H1 (cell line): ENCODE measurements at regions not wholly inside any gene's neighbourhood (a gene's known extent, or its start where the extent isn't known, plus 50 kb on each side); places are given as distances from the start of the nearest gene placed in this dataset.

Experiments
- CTCF ChIA-PET: fragments of 300-600 bp; sonication (Branson Sonifier 250); formaldehyde crosslinking; loops from one replicate; lab custom pipeline; 2021; ENCODE audit not compliant: partially characterized antibody; lab: Charles Lee
- POLR2A ChIA-PET: fragments of 300-600 bp; sonication (Branson Sonifier 250); formaldehyde crosslinking; loops from one replicate; lab custom pipeline; 2021; ENCODE audit warnings: inconsistent platforms; ENCODE audit not compliant: partially characterized antibody; lab: Charles Lee
- DNase-seq, 2 experiments: peaks; one replicate each; pipeline versions ENCODE4 v3.0.0 to v3.0.0-alpha.2; 2010 to 2022; ENCODE audit warnings: low spot score in 2 of 2, low read depth in 1 of 2, mixed read lengths in 1 of 2
- FAIRE-seq: peaks from 2 replicates; lab custom pipeline; 2011; peaks lifted over from hg19 to GRCh38; lab: Jason Lieb, UNC
- H2AFZ ChIP-seq: 2 replicates; pipeline ENCODE4 v1.8.1; 2012; ENCODE audit warnings: low read length, inconsistent platforms
- H2AK5ac ChIP-seq: 2 replicates; pipeline ENCODE4 v1.6.1; 2013; ENCODE audit warnings: low read depth, low read length
- H2BK120ac ChIP-seq: replicated peaks from 2 replicates; pipeline ENCODE3; 2013; ENCODE audit warnings: low read depth, low read length, inconsistent platforms
- H2BK12ac ChIP-seq: 2 replicates; pipeline ENCODE4 v1.6.1; 2013; ENCODE audit warnings: low read depth, low read length
- H2BK15ac ChIP-seq: 2 replicates; pipeline ENCODE4 v1.6.1; 2013; ENCODE audit warnings: low read length
- H2BK20ac ChIP-seq: 2 replicates; pipeline ENCODE4 v1.6.1; 2013; ENCODE audit warnings: low read length
- H2BK5ac ChIP-seq: 2 replicates; pipeline ENCODE4 v1.6.1; 2013; ENCODE audit warnings: low read depth, low read length
- H3K14ac ChIP-seq: 2 replicates; pipeline ENCODE4 v1.6.1; 2013; ENCODE audit warnings: inconsistent platforms; ENCODE audit not compliant: insufficient read length
- H3K18ac ChIP-seq: 2 replicates; pipeline ENCODE4 v1.6.1; 2013; ENCODE audit warnings: low read length; ENCODE audit errors: extremely low read depth
- H3K23ac ChIP-seq: 2 replicates; pipeline ENCODE4 v1.6.1; 2013; ENCODE audit warnings: inconsistent platforms; ENCODE audit not compliant: insufficient read length
- H3K23me2 ChIP-seq: 2 replicates; pipeline ENCODE4 v1.6.1; 2013; ENCODE audit warnings: low read depth, low read length
- H3K27ac ChIP-seq: 2 replicates; pipeline ENCODE4 v1.6.1; 2011; ENCODE audit warnings: low read depth, low read length, inconsistent platforms
- H3K27me3 ChIP-seq, 4 experiments: replicated peaks in 1 of 4; 1 replicate in 1 of 4; 2 replicates in 3 of 4; pipeline versions ENCODE4 v1.6.1 to v1.8.1; 2011 to 2013; ENCODE audit warnings: low read length in 3 of 4, mild to moderate bottlenecking in 3 of 4, inconsistent platforms in 2 of 4, mixed read lengths in 2 of 4, moderate library complexity in 1 of 4; ENCODE audit not compliant: control insufficient read depth in 3 of 4, insufficient read depth in 3 of 4; ENCODE audit errors: extremely low read depth in 1 of 4
- H3K36me3 ChIP-seq, 4 experiments: 2 replicates each; pipeline versions ENCODE4 v1.6.1 to v1.8.1; 2011 to 2013; ENCODE audit warnings: mild to moderate bottlenecking in 4 of 4, low read length in 3 of 4, moderate library complexity in 2 of 4, control low read depth in 1 of 4, inconsistent platforms in 1 of 4; ENCODE audit not compliant: insufficient read depth in 4 of 4, control insufficient read depth in 2 of 4
- H3K4ac ChIP-seq: replicated peaks from 2 replicates; pipeline ENCODE3; 2013; ENCODE audit warnings: low read length, low read depth, mixed read lengths, inconsistent platforms; ENCODE audit not compliant: insufficient read length
- H3K4me1 ChIP-seq, 4 experiments: replicated peaks in 1 of 4; 1 replicate in 1 of 4; 2 replicates in 3 of 4; pipeline versions ENCODE4 v1.6.1 to v1.8.1; 2011 to 2013; ENCODE audit warnings: low read length in 3 of 4, inconsistent platforms in 2 of 4, mixed read lengths in 1 of 4; ENCODE audit not compliant: insufficient read depth in 4 of 4, control insufficient read depth in 3 of 4
- H3K4me2 ChIP-seq, 2 experiments: 2 replicates each; pipeline versions ENCODE4 v1.6.1 to v1.8.1; 2011 to 2013; ENCODE audit warnings: low read depth in 2 of 2, low read length in 2 of 2, control low read depth in 1 of 2, inconsistent platforms in 1 of 2, mild to moderate bottlenecking in 1 of 2; ENCODE audit not compliant: insufficient read depth in 1 of 2
- H3K4me3 ChIP-seq, 4 experiments: fragments of 200-600, 300-600 bp in 1 of 4; sonication (generic), shearing (Covaris generic), sonication (Bioruptor Twin) in 1 of 4; 2 replicates each; pipeline versions ENCODE4 v1.5.1 to v1.8.1; 2011 to 2016; ENCODE audit warnings: low read length in 4 of 4, low read depth in 3 of 4, control low read depth in 2 of 4, inconsistent platforms in 2 of 4, mild to moderate bottlenecking in 2 of 4, mixed read lengths in 1 of 4, moderate library complexity in 1 of 4; ENCODE audit not compliant: insufficient read depth in 2 of 4; ENCODE audit errors: extremely low read depth in 1 of 4
- H3K56ac ChIP-seq: replicated peaks from 2 replicates; pipeline ENCODE3; 2013; ENCODE audit warnings: low read depth, mild to moderate bottlenecking, mixed read lengths, low read length, inconsistent platforms; ENCODE audit not compliant: insufficient read length
- H3K79me1 ChIP-seq: 2 replicates; pipeline ENCODE4 v1.6.1; 2013; ENCODE audit warnings: low read depth, low read length, control low read depth
- H3K79me2 ChIP-seq, 2 experiments: 2 replicates each; pipeline versions ENCODE4 v1.6.1 to v1.8.1; 2012 to 2013; ENCODE audit warnings: low read length in 2 of 2, mild to moderate bottlenecking in 2 of 2, inconsistent platforms in 1 of 2; ENCODE audit not compliant: insufficient read depth in 2 of 2, control insufficient read depth in 1 of 2
- H3K9ac ChIP-seq, 4 experiments: replicated peaks in 1 of 4; 1 replicate in 1 of 4; 2 replicates in 3 of 4; pipeline versions ENCODE4 v1.6.1 to v1.8.1; 2011 to 2013; ENCODE audit warnings: low read depth in 3 of 4, low read length in 3 of 4, control low read depth in 2 of 4, mild to moderate bottlenecking in 2 of 4, moderate library complexity in 2 of 4, inconsistent platforms in 1 of 4; ENCODE audit errors: extremely low read depth in 1 of 4
- H3K9me3 ChIP-seq, 2 experiments: 2 replicates each; pipeline versions ENCODE4 v1.6.1 to v1.8.1; 2012 to 2013; ENCODE audit warnings: mild to moderate bottlenecking in 2 of 2, moderate library complexity in 2 of 2, control low read depth in 1 of 2, inconsistent platforms in 1 of 2, low read depth in 1 of 2, low read length in 1 of 2, mixed read lengths in 1 of 2; ENCODE audit not compliant: insufficient read depth in 2 of 2
- H4K20me1 ChIP-seq, 2 experiments: replicated peaks in 1 of 2; 2 replicates each; pipeline versions ENCODE3 to v1.8.1; 2011 to 2013; ENCODE audit warnings: inconsistent platforms in 2 of 2, low read length in 2 of 2, mild to moderate bottlenecking in 1 of 2; ENCODE audit not compliant: insufficient read depth in 2 of 2, control insufficient read depth in 1 of 2
- H4K5ac ChIP-seq: 2 replicates; pipeline ENCODE4 v1.6.1; 2013; ENCODE audit warnings: low read length, low read depth, mixed read lengths, inconsistent platforms; ENCODE audit not compliant: insufficient read length
- H4K8ac ChIP-seq: 2 replicates; pipeline ENCODE4 v1.8.0; 2013; ENCODE audit warnings: mild to moderate bottlenecking, moderate library complexity, low read length, inconsistent platforms; ENCODE audit not compliant: insufficient read depth; ENCODE audit errors: extremely low read depth
- H4K91ac ChIP-seq: replicated peaks from 2 replicates; pipeline ENCODE3; 2013; ENCODE audit warnings: low read length, mixed read lengths, inconsistent platforms; ENCODE audit not compliant: insufficient read length
- ATF3 ChIP-seq: IDR thresholded peaks from 2 replicates; pipeline ENCODE4 v1.6.1; 2011; ENCODE audit warnings: low read depth, mild to moderate bottlenecking, low read length; ENCODE audit not compliant: insufficient read depth
- JUND ChIP-seq: IDR thresholded peaks from 2 replicates; pipeline ENCODE4 v1.6.1; 2011; ENCODE audit warnings: mild to moderate bottlenecking, improper control_type of control experiment, low read length
- MAX ChIP-seq: IDR thresholded peaks from 2 replicates; pipeline ENCODE4 v1.6.1; 2012; ENCODE audit warnings: inconsistent platforms
- RAD21 ChIP-seq, 2 experiments: IDR thresholded peaks in 1 of 2; conservative IDR thresholded peaks in 1 of 2; 2 replicates each; pipeline ENCODE4 v1.6.1; 2011; ENCODE audit warnings: low read depth in 2 of 2, low read length in 2 of 2, improper control_type of control experiment in 1 of 2, inconsistent platforms in 1 of 2, mild to moderate bottlenecking in 1 of 2, moderate library complexity in 1 of 2
- RFX5 ChIP-seq: IDR thresholded peaks from 2 replicates; pipeline ENCODE4 v1.6.1; 2011; ENCODE audit warnings: low read depth, low read length, improper control_type of control experiment, borderline replicate concordance
- SAP30 ChIP-seq: fragments of 300-600 bp; sonication (generic); IDR thresholded peaks from 2 replicates; pipeline ENCODE4 v1.7.1; 2012; ENCODE audit warnings: low read length, moderate library complexity, mild to moderate bottlenecking, inconsistent platforms; ENCODE audit not compliant: insufficient read depth, insufficient replicate concordance
- TAF7 ChIP-seq: optimal IDR thresholded peaks from 2 replicates; pipeline ENCODE3; 2011; ENCODE audit warnings: low read depth, mild to moderate bottlenecking, inconsistent platforms, low read length, moderate library complexity, borderline replicate concordance
- WGBS, 2 experiments: shearing (Covaris generic) in 1 of 2; methylation state at CpG; one replicate each; pipeline versions ENCODE4 v1.1.6 to v1.1.7; 2013 to 2015; ENCODE audit warnings: low lambda C conversion rate in 2 of 2, mixed read lengths in 2 of 2, inconsistent platforms in 1 of 2, low coverage in 1 of 2, missing lambda C conversion rate in 1 of 2; ENCODE audit not compliant: insufficient replicate concordance in 2 of 2, insufficient coverage in 1 of 2, insufficient read length in 1 of 2; ENCODE audit errors: extremely low coverage in 1 of 2, missing lambda C conversion rate in 1 of 2; 5-methylcytosine and 5-hydroxymethylcytosine counted together

- H3K23ac ChIP-seq, result no peak overlapping the region
- H3K18ac ChIP-seq, result no peak overlapping the region
- no peak overlapping the region for H3K4me2 ChIP-seq
- no peaks in the 10 kb centered on the region for H3K79me1 ChIP-seq
- H3K9ac ChIP-seq, result no peak overlapping the region
- H4K8ac ChIP-seq, result no peak overlapping the region
- H3K4ac ChIP-seq, result no peak overlapping the region
- WGBS, 2 experiments, result 97% methylated on average over 2 of the region's 2 CpGs; no CpG with 5 or more reads in 1 of the 2 experiments
- H2AFZ ChIP-seq, result no peak overlapping the region
- no peak overlapping the region for H2BK120ac ChIP-seq
- CTCF ChIA-PET, result interaction anchor here (1.6 kb wide), 1 partner anchor 12 kb away, joined by 3 read pairs; no protein-coding TSS in a partner anchor
- no peak for FAIRE-seq
- no peak for TF ChIP-seq RAD21 (IDR thresholded peaks at IDR 0.05 in 1 of 2, conservative IDR thresholded peaks at IDR 0.05 in 1 of 2; ENCODE audit: low read depth in 2 of 2, low read length in 2 of 2)
- TF ChIP-seq MAX, result no peak
- no peak for TF ChIP-seq TAF7
- no peak for TF ChIP-seq ATF3
- no peak for TF ChIP-seq JUND
- no peak for TF ChIP-seq RFX5
- TF ChIP-seq SAP30, result no peak
- no peak overlapping the region for H3K14ac ChIP-seq
- no peak overlapping the region for H2AK5ac ChIP-seq
- H3K27me3 ChIP-seq, result no peaks in the 10 kb centered on the region
- H4K20me1 ChIP-seq, result no peaks in the 10 kb centered on the region
- no peak overlapping the region for H2BK15ac ChIP-seq
- H3K4me3 ChIP-seq, result no peak overlapping the region
- H3K4me1 ChIP-seq, result no peaks in the 10 kb centered on the region
- no peak overlapping the region for H2BK12ac ChIP-seq
- H2BK20ac ChIP-seq, result no peak overlapping the region
- no peak overlapping the region for H4K5ac ChIP-seq
- no peaks in the 10 kb centered on the region for H3K23me2 ChIP-seq
- no peak overlapping the region for H4K91ac ChIP-seq
- no peak overlapping the region for H3K27ac ChIP-seq
- no peaks in the 10 kb centered on the region for H3K9me3 ChIP-seq
- DNase-seq, result no peak
- H3K56ac ChIP-seq, result no peak overlapping the region
- H2BK5ac ChIP-seq, result no peak overlapping the region
- no peaks in the 10 kb centered on the region for H3K79me2 ChIP-seq
- POLR2A ChIA-PET, result no interaction called here
- H3K36me3 ChIP-seq, result no peaks in the 10 kb centered on the region
These were observed 1590.7 kb downstream of the STIM2 start for GRCh38 chr4:28451346-28451745.
